K562 (cell line): ENCODE measurements at regions not wholly inside any gene's neighbourhood (a gene's known extent, or its start where the extent isn't known, plus 50 kb on each side); places are given as distances from the start of the nearest gene placed in this dataset.
A peak's percentile ranks its signal among the peaks of the same experiment; 100 is the strongest.

Experiments used
- ATAC-seq: fragments of 200-7000 bp; cut with Tn5 transposase; 3 replicates; pipeline ENCODE4 v1.9.1; 2020; ENCODE audit warnings: moderate library complexity
- BruUV-seq: library from RNA; stranded (reverse); fragments of 400-500 nt; replicated peaks from 2 replicates; lab custom pipeline; 2021; lab: Mats Ljungman, UMichigan
- CTCF ChIA-PET: fragments of 300-600 bp; formaldehyde crosslinking; extraction: SDS; loops from one replicate; lab custom pipeline; 2021; ENCODE audit warnings: low intra/inter-chr PET ratio; lab: Yijun Ruan, JAX
- POLR2A ChIA-PET: fragments of 300-600, 350-650 bp; sonication (Branson Sonifier 250); formaldehyde crosslinking; extraction: SDS; loops from one replicate; lab custom pipeline; 2021; ENCODE audit warnings: antibody characterized with exemption, inconsistent platforms; lab: Yijun Ruan, JAX
- DNase-seq, 4 experiments: peaks; one replicate each; pipeline versions ENCODE4 v3.0.0 to v3.0.0-alpha.2; 2011 to 2018; ENCODE audit warnings: low spot score in 3 of 4, mixed read lengths in 3 of 4; ENCODE audit errors: extremely low read depth in 1 of 4
- FAIRE-seq: peaks from 2 replicates; lab custom pipeline; 2011; peaks lifted over from hg19 to GRCh38; lab: Jason Lieb, UNC
- H2AFZ ChIP-seq: 2 replicates; pipeline ENCODE4 v1.6.0; 2011; ENCODE audit warnings: low read depth, low read length, control low read depth, inconsistent platforms
- H3K27ac ChIP-seq: fragments of 200-600 bp; 3 replicates; pipeline ENCODE4 v1.8.0; 2011; ENCODE audit warnings: low read depth, mild to moderate bottlenecking, control low read depth, inconsistent platforms, low read length, moderate library complexity, mixed read lengths; ENCODE audit errors: extremely low read depth
- H3K27me3 ChIP-seq, 2 experiments: fragments of 300-600 bp in 1 of 2; 2 replicates in 1 of 2; 3 replicates in 1 of 2; pipeline versions ENCODE4 v1.6.0 to v1.8.0; 2011; ENCODE audit warnings: inconsistent platforms in 2 of 2, low read length in 2 of 2, mild to moderate bottlenecking in 1 of 2, mixed read lengths in 1 of 2, moderate library complexity in 1 of 2; ENCODE audit not compliant: control insufficient read depth in 2 of 2, insufficient read depth in 2 of 2
- H3K36me3 ChIP-seq: fragments of 300-600 bp; 3 replicates; pipeline ENCODE4 v1.8.0; 2011; ENCODE audit warnings: mild to moderate bottlenecking, low read length, inconsistent platforms; ENCODE audit not compliant: control insufficient read depth, insufficient read depth
- H3K4me1 ChIP-seq, 2 experiments: fragments of 200-600 bp in 1 of 2; replicated peaks in 1 of 2; 2 replicates in 1 of 2; 3 replicates in 1 of 2; pipeline versions ENCODE4 v1.5.1 to v1.8.0; 2011; ENCODE audit warnings: inconsistent platforms in 2 of 2, low read length in 2 of 2, mild to moderate bottlenecking in 1 of 2, mixed read lengths in 1 of 2, moderate library complexity in 1 of 2; ENCODE audit not compliant: control insufficient read depth in 2 of 2, insufficient read depth in 2 of 2
- H3K4me2 ChIP-seq: 2 replicates; pipeline ENCODE4 v1.6.1; 2011; ENCODE audit warnings: low read length, control low read depth, inconsistent platforms, mixed read lengths; ENCODE audit not compliant: insufficient read depth
- H3K4me3 ChIP-seq: fragments of 200-600 bp; sonication (generic), shearing (Covaris generic); 2 replicates; pipeline ENCODE4 v1.5.1; 2016; ENCODE audit warnings: control low read depth, inconsistent platforms
- H3K79me2 ChIP-seq: fragments of 200-600 bp; 3 replicates; pipeline ENCODE4 v1.8.0; 2011; ENCODE audit warnings: low read length, inconsistent platforms; ENCODE audit not compliant: control insufficient read depth, insufficient read depth
- H3K9ac ChIP-seq, 2 experiments: 2 replicates each; pipeline versions ENCODE4 v1.6.0 to v1.6.1; 2011; ENCODE audit warnings: low read depth in 2 of 2, low read length in 2 of 2, control low read depth in 1 of 2, inconsistent platforms in 1 of 2, mild to moderate bottlenecking in 1 of 2, mixed read lengths in 1 of 2; ENCODE audit not compliant: insufficient read depth in 1 of 2
- H3K9me1 ChIP-seq: one replicate; pipeline ENCODE4 v1.6.0; 2011; ENCODE audit warnings: inconsistent platforms, mild to moderate bottlenecking, low read length, moderate library complexity; ENCODE audit not compliant: control insufficient read depth, insufficient read depth
- H3K9me3 ChIP-seq: replicated peaks from 2 replicates; pipeline ENCODE4 v1.5.1; 2011; ENCODE audit warnings: low read depth, low read length, inconsistent platforms; ENCODE audit not compliant: control insufficient read depth, insufficient read depth
- H4K20me1 ChIP-seq: replicated peaks from 2 replicates; pipeline ENCODE4 v1.6.1; 2011; ENCODE audit warnings: low read length, inconsistent platforms, mixed read lengths; ENCODE audit not compliant: control insufficient read depth, insufficient read depth
- CEBPB ChIP-seq: fragments of 450-650 bp; IDR thresholded peaks from 2 replicates; pipeline ENCODE4 v1.6.1; 2016; ENCODE audit warnings: missing genetic modification characterization, missing compliant biosample characterization
- DPF2 ChIP-seq: fragments of 450-650 bp; IDR thresholded peaks from 2 replicates; pipeline ENCODE4 v1.6.1; 2016
- EGR1 ChIP-seq: fragments of 450-650 bp; conservative IDR thresholded peaks from 2 replicates; pipeline ENCODE4 v1.6.1; 2017; ENCODE audit warnings: mild to moderate bottlenecking
- HSF4 ChIP-seq: fragments of 250-450 bp; sonication (Bioruptor Pico); IDR thresholded peaks from 2 replicates; pipeline ENCODE4 v2.1.2; 2022; ENCODE audit warnings: mild to moderate bottlenecking, moderate library complexity, borderline replicate concordance
- KAT7 ChIP-seq: sonication (generic); formaldehyde crosslinking; IDR thresholded peaks from 2 replicates; pipeline ENCODE4 v1.8.0; 2022; ENCODE audit warnings: missing genetic modification reagents, mild to moderate bottlenecking, borderline replicate concordance
- SRF ChIP-seq, 2 experiments: fragments of 250-450, 450-650 bp in 1 of 2; sonication (Bioruptor Pico) in 1 of 2; sonication (generic) in 1 of 2; formaldehyde crosslinking; IDR thresholded peaks; 2 replicates each; pipeline versions ENCODE4 v1.5.0 to v1.5.1; 2020 to 2022; ENCODE audit warnings: mild to moderate bottlenecking in 1 of 2, missing genetic modification reagents in 1 of 2
- TFE3 ChIP-seq: fragments of 450-650 bp; formaldehyde crosslinking; IDR thresholded peaks from 2 replicates; pipeline ENCODE4 v1.4.0; 2020; ENCODE audit warnings: mild to moderate bottlenecking, mixed read lengths
- ZBED1 ChIP-seq: IDR thresholded peaks from 2 replicates; pipeline ENCODE4 v1.6.1; 2014
- ZBTB49 ChIP-seq: sonication (generic); formaldehyde crosslinking; IDR thresholded peaks from 2 replicates; pipeline ENCODE4 v1.8.0; 2022; ENCODE audit warnings: missing genetic modification reagents, mild to moderate bottlenecking, borderline replicate concordance
- ZFP36 ChIP-seq: fragments of 150-350 bp; IDR thresholded peaks from 2 replicates; pipeline ENCODE4 v1.6.1; 2018; ENCODE audit warnings: low read length, low read depth; ENCODE audit not compliant: partially characterized antibody
- ZNF253 ChIP-seq: fragments of 250-450 bp; sonication (Bioruptor Pico); conservative IDR thresholded peaks from 2 replicates; pipeline ENCODE4 v1.6.1; 2021; ENCODE audit warnings: mild to moderate bottlenecking
- ZNF445 ChIP-seq: fragments of 250-450 bp; sonication (Bioruptor Pico); IDR thresholded peaks from 2 replicates; pipeline ENCODE4 v1.4.0; 2020; ENCODE audit warnings: low read depth, mild to moderate bottlenecking, moderate library complexity
- WGBS: fragments of 100-300 bp; shearing (Covaris generic); methylation state at CpG from one replicate; pipeline ENCODE4 v1.1.6; 2016; ENCODE audit warnings: low coverage, mixed read lengths; ENCODE audit not compliant: insufficient coverage; ENCODE audit errors: missing lambda C conversion rate; 5-methylcytosine and 5-hydroxymethylcytosine counted together
- in situ Hi-C: fragments of 300-500 bp; cut with MboI; formaldehyde crosslinking; loops from 4 replicates; pipeline ENCODE4 v1.15.0; 2018; ENCODE audit warnings: inconsistent platforms, mixed read lengths
- intact Hi-C: fragments of 100-400 bp; cut with micrococcal nuclease; formaldehyde crosslinking; loops from 2 replicates; pipeline ENCODE4 v1.14.2; 2022
- TF ChIP-seq, protein P1 (sequence below): fragments of 450-650 bp; formaldehyde crosslinking; IDR thresholded peaks from 2 replicates; pipeline ENCODE4 v1.4.0; 2022; ENCODE audit warnings: missing genetic modification characterization

DNA sequence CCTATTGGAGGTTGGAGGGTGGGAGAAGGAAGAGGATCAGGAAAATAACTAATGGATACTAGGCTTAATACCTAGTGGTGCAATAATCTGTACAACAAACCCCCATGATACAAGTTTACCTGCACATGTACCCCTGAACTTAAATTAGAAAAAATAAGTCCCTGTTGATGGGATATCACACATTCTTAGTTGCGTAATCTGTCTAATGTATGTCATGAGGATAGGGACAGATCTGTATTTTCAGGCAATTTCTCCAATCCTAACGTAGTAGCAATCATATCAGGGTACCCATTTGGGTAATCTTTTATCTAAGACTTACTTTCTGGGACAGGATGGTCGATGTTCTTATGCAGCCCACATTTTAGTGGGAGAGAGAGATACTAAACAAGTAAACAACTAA is 239.1 kb upstream of the AZI2 start:
- no peak for DNase-seq
- ChIA-PET CTCF (no interaction called here), POLR2A (no interaction called here)
- no peak overlapping the region for H3K27ac ChIP-seq
- TF ChIP-seq SRF (CRISPR knock-in tag; IDR thresholded peaks at IDR 0.05): no peak
- TF ChIP-seq ZBED1: no peak
- 0 out of 2 replicates have a peak, but pooled peaks have one; percentile 20 for TF ChIP-seq CEBPB (tag)
- TF ChIP-seq DPF2: no peak
- H3K9me3 ChIP-seq: no peaks in the 10 kb centered on the region; the same call in 1 of the 2 replicates
- no peaks in the 10 kb centered on the region for H3K27me3 ChIP-seq
- no peaks in the 10 kb centered on the region for H4K20me1 ChIP-seq
- WGBS: 7% methylated on average over 3 of the region's 3 CpGs
- H3K4me1 ChIP-seq: no peaks in the 10 kb centered on the region
- in situ Hi-C loops (no loop called here), intact Hi-C loops (no loop called here)
- no peak for FAIRE-seq
- no peaks in the 10 kb centered on the region for H3K79me2 ChIP-seq
- no peaks in the 10 kb centered on the region for H3K36me3 ChIP-seq
- BruUV-seq: no TSS peak
- no peak for ATAC-seq
- no peak overlapping the region for H2AFZ ChIP-seq
- no peak overlapping the region for H3K9ac ChIP-seq
- no peaks in the 10 kb centered on the region for H3K9me1 ChIP-seq
- H3K4me2 ChIP-seq: no peak overlapping the region
- H3K4me3 ChIP-seq: no peak overlapping the region

GRCh38 chr3:28590216-28590615 is 241.6 kb upstream of the AZI2 start:
- no peak for ATAC-seq
- Histone ChIP-seq H4K20me1 (no peaks in the 10 kb centered on the region), H3K27ac (no peak overlapping the region), H3K4me1 (no peaks in the 10 kb centered on the region), H3K9me1 (no peaks in the 10 kb centered on the region), H3K4me2 (no peak overlapping the region), H3K9me3 (no peaks in the 10 kb centered on the region; the same call in 1 of the 2 replicates), H2AFZ (no peak overlapping the region), H3K36me3 (no peaks in the 10 kb centered on the region), H3K4me3 (no peak overlapping the region), H3K27me3 (no peaks in the 10 kb centered on the region), H3K79me2 (no peaks in the 10 kb centered on the region), H3K9ac (no peak overlapping the region)
- in situ Hi-C loops (no loop called here), intact Hi-C loops (no loop called here)
- ChIA-PET POLR2A (no interaction called here), CTCF (no interaction called here)
- no TSS peak for BruUV-seq
- no peak for DNase-seq
- no peak for FAIRE-seq
- 2% methylated on average over 2 of the region's 2 CpGs for WGBS
- TF ChIP-seq ZNF253 (CRISPR knock-in tag): no peak
- TF ChIP-seq TFE3: no peak
- TF ChIP-seq ZBTB49 (CRISPR knock-in tag): no peak
- no peak for TF ChIP-seq KAT7
- TF ChIP-seq HSF4: no peak
- no peak for TF ChIP-seq ZFP36
- TF ChIP-seq ZNF445 (CRISPR knock-in tag): no peak
- TF ChIP-seq, protein P1, sequence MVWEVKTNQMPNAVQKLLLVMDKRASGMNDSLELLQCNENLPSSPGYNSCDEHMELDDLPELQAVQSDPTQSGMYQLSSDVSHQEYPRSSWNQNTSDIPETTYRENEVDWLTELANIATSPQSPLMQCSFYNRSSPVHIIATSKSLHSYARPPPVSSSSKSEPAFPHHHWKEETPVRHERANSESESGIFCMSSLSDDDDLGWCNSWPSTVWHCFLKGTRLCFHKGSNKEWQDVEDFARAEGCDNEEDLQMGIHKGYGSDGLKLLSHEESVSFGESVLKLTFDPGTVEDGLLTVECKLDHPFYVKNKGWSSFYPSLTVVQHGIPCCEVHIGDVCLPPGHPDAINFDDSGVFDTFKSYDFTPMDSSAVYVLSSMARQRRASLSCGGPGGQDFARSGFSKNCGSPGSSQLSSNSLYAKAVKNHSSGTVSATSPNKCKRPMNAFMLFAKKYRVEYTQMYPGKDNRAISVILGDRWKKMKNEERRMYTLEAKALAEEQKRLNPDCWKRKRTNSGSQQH: no peak
- no peak for TF ChIP-seq EGR1
